ENCODE measurements at regions not wholly inside any gene's neighbourhood (a gene's known extent, or its start where the extent isn't known, plus 50 kb on each side); places are given as distances from the start of the nearest gene placed in this dataset.

GRCh38 chr10:22851865-22852239 is 76.0 kb upstream of the ARMC3 start:
- TF ChIP-seq CTCF (conservative IDR thresholded peaks at IDR 0.05; ENCODE audit: control insufficient read depth, insufficient read depth, low read depth, low read length) = no peak
- H3K4me3 ChIP-seq (ENCODE audit: control insufficient read depth, low read depth, low read length) = no peak overlapping the region
- no peak for DNase-seq (ENCODE audit: low read depth)

- no peak for TF ChIP-seq CTCF (conservative IDR thresholded peaks at IDR 0.05; ENCODE audit: control insufficient read depth, insufficient read depth, low read depth, low read length)
- DNase-seq (ENCODE audit: low read depth) = no peak
- H3K4me3 ChIP-seq (ENCODE audit: control insufficient read depth, low read depth, low read length) = no peak overlapping the region
Measured at GRCh38 chr10:22850541-22850940, 77.3 kb upstream of the ARMC3 start.

- no peak overlapping the region for H3K4me3 ChIP-seq (ENCODE audit: control insufficient read depth, low read depth, low read length)
- DNase-seq (ENCODE audit: low read depth) = peak; percentile 42
- no peak for TF ChIP-seq CTCF (conservative IDR thresholded peaks at IDR 0.05; ENCODE audit: control insufficient read depth, insufficient read depth, low read depth, low read length)
Measured at GRCh38 chr10:22849077-22849805, 78.6 kb upstream of the ARMC3 start.

GRCh38 chr10:22848509-22848908 is 79.3 kb upstream of the ARMC3 start:
- no peak for DNase-seq (ENCODE audit: low read depth)
- no peak for TF ChIP-seq CTCF (conservative IDR thresholded peaks at IDR 0.05; ENCODE audit: control insufficient read depth, insufficient read depth, low read depth, low read length)
- H3K4me3 ChIP-seq (ENCODE audit: control insufficient read depth, low read depth, low read length) = no peak overlapping the region

GRCh38 chr10:22846294-22846693 is 81.6 kb upstream of the ARMC3 start:
- H3K4me3 ChIP-seq (ENCODE audit: control insufficient read depth, low read depth, low read length) = no peak overlapping the region
- no peak for TF ChIP-seq CTCF (conservative IDR thresholded peaks at IDR 0.05; ENCODE audit: control insufficient read depth, insufficient read depth, low read depth, low read length)
- DNase-seq (ENCODE audit: low read depth) = no peak

- no peak overlapping the region for H3K4me3 ChIP-seq (ENCODE audit: control insufficient read depth, low read depth, low read length)
- DNase-seq (ENCODE audit: low read depth) = no peak
- TF ChIP-seq CTCF (conservative IDR thresholded peaks at IDR 0.05; ENCODE audit: control insufficient read depth, insufficient read depth, low read depth, low read length) = no peak
Measured at GRCh38 chr10:22839639-22840038, 88.2 kb upstream of the ARMC3 start.

GRCh38 chr10:22837771-22838170 is 90.1 kb upstream of the ARMC3 start:
- no peak for TF ChIP-seq CTCF (conservative IDR thresholded peaks at IDR 0.05; ENCODE audit: control insufficient read depth, insufficient read depth, low read depth, low read length)
- DNase-seq (ENCODE audit: low read depth) = no peak
- no peak overlapping the region for H3K4me3 ChIP-seq (ENCODE audit: control insufficient read depth, low read depth, low read length)

Data from fibroblast of mammary gland (primary cell).